ENCODE measurements at regions not wholly inside any gene's neighbourhood (a gene's known extent, or its start where the extent isn't known, plus 50 kb on each side); places are given as distances from the start of the nearest gene placed in this dataset.

DNA sequence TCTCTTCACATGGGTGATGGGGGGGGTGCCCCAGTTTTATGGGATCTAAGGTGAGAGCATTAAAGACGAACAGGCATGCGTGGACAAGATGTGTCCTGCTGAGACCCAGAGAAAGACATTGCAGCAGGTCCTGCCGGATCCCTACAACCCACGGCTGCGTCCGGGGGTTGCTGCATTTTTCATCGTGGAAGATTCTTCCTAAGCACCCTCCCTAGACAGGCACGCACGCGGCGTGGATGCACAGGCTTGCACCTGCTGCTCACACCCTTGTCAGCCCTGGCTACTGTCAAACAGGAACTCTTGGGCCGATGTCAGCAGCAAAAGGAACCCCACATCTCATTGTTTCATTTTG is 280.6 kb upstream of the RTL1 start:
- no peak for DNase-seq

DNA sequence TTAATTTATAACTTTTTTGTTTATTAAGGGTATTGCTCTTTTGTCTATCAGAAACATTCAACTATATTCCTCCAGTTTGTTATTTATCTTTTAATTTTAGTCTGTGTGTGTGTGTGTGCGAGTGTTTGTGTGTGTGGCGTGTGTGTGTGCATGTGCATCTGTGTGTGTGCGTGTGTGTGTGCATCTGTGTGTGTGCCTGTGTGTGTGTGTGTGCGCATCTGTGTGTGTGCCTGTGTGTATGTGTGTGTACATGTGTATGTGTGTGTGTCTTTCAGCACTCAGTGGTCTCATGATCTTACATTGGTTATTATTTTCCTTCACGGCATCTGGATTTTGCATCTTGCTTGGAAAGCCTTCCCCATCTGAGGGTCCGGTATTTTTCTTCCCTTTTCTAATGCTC is 281.1 kb upstream of the RTL1 start:
- no peak for DNase-seq

DNA sequence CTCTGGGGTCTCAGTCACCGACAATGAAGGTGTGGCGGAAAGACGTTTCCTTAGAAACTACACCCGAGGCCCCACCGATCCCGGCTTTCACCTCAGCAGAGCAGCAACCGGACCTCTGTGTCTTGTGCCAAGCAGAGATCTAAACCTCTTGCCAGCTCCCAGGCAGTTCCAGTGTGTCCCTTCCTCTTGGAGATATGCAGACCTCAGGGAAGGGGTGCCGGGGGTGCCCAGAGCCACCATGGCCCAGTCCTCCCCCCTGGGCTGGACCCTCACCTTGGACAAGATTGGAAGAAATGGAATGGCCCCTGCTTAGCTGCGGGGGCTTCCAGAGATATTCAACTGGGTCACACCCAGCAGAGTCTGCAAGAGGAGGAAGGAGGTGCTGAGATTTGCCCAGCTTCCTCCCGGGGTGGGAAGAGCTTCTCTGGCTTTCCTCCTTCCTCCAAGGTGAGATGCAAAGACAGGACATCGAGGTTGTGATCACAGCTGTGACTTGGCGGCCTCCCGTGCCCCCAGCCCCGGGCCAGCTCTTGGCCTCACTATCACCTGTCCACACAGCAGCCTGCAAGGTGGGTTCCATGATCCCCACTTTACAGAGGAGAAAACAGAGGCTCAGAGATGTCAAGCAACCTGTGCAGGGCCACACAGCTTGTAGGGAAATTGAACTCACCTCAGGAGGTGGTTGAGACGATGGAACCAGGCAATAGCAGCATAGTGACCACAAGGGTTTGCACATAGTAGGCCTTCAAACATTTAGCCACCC is 281.7 kb upstream of the RTL1 start:
- no peak for DNase-seq

DNA sequence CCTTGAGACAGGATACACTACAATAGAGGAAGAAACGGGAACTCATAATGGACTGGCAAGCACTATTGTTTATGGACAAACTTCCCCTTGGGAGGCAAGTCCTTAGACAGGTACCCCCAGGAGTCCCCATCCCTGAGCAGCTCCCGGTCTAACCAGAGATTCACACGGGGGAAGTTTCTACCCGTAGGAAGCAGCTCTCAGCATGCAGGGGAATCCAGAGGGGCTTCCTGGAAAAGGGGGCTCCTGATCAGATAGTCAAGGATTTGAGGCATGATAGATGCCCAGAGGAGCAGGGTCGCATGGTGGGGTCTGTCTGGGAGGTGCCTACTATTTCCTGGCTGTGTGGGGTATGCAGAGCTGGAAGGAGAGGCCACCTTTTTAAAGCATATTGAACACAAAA is 282.4 kb upstream of the RTL1 start:
- no peak for DNase-seq

DNA sequence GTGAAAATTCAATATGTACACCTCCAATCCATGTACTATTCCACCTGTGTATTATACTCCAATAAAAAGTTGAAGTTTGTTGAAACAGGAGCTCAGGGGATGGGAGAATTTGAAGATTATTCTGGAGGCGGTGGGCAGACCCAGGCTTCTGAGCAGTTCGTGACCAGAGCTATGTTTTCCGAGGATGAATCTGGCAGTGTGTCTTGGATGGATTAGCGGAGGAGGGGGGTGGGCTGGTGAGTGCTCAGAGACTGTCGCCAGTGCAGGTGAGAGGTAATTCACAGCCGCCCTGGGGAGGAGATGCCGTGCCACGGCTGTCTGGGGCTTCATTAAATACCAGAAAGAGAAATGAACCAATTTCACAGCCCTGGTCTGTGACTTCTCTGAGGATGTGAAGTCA is 283.0 kb upstream of the RTL1 start:
- DNase-seq = no peak

DNA sequence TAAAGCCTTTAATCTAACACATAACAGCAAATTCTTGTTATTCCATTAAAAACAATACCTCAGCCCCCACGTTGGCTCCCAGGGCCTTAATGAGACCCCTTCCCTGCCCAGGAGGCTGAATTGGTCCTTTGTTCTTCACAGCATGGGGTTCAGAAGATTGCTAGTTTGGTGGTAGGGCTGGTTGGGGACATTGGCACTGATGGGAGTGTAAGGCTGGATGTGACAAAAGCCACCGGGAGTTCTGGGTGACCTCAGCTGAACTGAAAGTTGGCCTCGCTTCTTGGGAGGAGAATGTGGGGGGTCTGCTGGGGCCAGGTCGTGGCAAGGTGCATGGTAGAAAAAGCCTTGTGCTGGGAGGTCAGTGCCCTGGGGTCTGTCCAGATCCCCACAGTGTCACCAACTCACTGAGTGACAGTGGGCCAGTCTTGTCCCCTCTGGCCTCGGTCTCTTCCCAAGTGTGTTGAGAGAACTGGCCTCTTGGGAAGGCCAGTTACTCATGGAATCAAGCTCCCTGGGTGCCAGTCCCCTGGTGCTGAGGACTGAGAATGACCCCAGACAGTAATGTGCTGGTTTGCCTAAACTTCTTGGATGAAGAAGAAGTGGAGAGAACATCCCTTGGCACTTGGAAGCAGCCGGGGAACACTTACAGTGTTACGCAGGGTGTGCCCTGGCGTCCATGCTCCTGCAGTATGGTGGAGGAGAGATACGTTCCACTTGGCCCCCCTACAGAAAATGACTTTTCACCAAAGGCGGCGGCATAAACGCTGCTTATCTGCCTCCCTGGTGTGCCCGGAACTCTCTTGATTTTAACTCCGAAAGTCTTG is 283.7 kb upstream of the RTL1 start:
- DNase-seq = no peak

DNA sequence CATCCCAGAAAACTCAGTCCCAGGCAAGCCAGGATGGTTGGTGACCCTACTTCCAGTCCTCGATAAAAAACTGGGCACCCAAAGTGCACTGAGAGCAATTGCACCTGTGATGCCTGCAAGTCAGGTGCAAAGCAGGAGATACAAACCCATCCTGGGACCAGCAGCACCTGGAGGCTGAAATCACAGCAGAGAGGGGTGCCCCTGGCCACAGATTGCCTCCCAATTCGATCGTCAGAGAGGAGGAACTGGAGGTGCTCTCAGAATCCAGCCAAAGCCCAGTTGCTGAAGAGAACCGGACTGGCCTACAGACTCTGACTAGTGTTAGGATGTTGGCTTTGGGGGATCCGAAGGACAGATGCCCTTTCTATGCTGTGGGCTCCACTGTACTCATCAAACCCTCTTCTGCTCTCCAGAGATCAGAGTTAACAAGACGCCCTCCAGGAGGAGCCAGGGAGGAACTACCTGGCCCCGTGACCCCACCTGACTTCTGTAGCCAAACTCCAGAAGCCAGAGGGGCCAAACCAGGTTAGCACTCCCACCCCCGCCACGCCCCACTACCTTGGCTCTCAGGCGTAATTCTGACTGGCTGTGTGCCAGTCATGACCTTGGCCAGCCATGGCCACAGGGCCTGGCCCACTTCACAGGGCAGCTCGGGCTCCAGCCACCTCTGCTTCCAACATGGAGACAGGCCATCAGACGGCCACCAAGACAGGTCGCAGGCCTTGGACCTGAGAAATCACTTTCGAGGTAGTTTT is 284.5 kb upstream of the RTL1 start:
- DNase-seq = no peak

DNA sequence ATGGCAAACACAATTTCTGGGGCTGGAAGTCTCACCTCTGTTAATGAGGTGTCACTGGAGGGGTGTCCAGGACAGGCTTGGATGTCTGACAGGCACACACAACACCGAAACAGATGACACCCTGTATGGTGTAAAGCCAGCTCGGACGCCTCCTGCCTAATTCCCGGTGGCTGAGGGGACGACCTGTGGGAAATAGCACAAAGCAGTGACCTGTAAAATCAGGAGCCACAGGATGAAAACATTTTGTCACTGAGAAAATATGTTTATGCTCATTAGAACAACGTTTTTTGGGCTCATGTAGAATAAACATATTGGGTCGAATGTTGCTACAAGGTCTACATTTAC is 285.0 kb upstream of the RTL1 start:
- no peak for DNase-seq

DNA sequence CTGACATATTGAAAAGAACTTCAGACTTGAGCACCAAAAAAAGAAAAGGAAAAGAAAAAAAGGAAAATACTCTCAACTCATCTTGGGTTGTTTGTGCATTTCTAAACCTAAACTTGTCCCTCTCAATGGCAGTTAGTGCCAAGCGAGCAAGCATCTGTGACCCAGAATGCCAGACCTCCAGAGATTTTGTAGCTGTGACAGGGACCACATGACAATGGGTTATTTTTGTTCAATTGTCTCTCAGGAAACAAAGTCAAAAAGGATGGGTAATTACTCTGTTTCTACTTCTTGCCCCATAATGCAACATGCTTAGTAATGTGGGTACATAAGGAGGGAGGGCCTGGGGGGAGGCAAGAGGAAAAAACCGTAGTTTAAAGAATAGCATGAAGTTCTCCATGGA is 285.7 kb upstream of the RTL1 start:
- DNase-seq = no peak

DNA sequence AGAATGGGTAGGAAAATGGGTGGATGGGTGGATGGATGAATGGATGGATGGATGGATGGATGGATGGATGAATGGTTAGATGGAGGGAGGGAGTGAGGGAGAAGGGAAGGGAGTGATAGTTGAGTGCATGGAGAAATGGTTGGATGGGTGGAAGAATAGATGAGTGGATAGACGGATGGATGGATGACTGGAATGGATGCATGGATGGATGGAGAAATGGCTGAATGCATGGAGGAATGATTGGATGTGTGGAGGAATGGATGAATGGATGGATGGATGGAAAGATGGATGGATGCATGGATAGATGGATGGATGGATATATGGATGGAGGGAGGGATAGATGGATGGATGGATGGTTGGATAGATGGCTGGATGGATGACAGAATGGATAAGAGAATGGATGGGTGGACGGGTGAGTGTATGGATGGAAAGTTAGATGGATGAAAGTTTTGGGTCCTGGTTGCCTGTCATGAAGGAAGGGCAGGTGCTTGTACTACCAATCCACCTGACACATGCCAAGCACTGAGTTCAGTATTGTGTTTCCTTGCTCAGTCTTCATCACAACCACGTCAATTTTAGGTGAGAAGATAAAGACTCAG is 286.5 kb upstream of the RTL1 start:
- no peak for DNase-seq

DNA sequence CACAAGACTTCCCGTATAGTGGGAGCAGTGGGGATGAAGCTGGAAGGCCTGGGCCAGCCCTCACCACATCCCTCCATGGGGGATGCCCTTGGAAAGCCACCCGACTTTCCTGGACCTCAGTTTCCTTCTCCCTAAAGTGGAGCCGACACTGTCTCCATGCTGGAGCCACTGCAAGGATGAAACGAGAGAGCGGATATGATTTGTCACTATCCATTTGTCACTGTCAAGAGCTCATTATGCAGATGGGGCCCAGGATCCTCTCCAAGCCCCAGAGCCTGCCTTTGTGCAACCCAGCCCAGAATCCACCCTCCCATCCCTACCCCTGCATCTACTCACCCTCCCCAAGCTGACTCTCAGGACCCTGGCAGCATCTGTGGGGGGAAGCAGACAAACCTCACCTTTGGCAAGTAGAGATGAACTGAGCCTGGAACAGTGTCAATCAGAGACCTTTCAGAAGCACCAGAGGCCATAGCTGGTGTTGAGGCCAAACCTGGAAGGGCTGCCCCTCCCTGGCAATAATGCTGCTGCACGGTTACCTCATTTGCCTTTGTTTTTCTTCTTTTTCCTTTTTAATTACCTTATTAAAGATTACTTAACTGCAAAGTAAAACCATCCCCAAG is 287.7 kb upstream of the RTL1 start:
- no peak for DNase-seq

DNA sequence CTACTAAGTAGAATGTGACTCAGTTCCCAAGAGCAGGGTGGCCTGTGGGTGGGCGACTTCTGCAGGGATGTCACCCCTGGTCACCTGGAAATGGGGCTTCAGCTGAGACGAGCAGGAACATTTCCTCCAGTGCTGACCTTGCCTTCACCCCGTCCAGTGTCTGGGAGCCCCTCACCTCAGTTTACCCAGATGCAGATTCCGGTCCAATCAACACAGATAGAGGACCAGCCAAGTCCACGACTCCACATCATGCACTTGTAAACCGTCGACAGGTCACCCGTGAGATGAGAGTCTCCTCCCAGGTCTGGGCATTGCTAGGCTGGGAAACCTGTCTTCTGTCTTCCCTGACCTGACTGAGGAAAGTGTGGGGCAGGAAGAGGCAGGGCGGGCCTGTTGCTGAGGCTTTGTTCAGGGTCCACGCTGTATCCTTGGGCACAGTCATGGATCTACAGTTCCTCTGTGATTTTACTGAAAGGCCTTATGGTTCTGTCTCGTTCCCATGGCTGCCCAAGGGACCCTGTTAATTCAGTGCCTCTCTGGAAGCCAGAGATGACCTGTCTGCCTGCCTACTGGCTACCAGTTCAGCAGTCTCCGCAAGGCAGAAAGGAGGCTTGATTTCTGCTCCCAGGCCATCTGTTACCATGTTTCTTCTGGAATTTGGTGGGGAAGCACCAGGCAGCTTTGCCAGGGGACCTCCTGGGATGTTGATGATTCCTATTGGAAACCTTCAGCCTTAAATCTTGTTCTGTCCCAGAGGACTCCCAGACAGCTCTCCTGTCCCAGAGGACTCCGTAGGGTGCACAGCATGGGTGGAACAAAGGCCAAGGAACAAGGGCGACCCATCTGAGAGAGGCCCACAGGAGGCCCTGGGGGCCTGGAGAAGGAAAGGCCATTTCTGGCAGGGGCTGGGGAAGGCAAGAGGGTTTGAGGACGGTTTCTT is 288.5 kb upstream of the RTL1 start:
- DNase-seq = no peak

DNA sequence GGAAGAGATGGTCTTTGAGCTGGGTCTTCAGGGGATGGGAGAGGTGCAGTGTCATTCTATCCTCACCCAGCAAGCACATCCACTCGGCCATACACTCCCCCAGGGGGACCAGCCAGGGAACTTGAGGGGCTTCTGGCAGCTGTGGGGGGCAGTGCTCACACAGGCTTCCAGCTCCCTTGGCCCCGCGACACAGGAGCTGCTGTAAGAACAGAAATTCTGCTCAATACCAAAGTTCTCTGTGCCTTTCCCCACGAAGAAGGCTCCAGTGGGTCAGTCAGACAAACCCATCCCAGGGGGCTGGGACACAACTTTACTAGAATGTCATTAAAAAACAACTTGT is 289.1 kb upstream of the RTL1 start:
- no peak for DNase-seq

DNA sequence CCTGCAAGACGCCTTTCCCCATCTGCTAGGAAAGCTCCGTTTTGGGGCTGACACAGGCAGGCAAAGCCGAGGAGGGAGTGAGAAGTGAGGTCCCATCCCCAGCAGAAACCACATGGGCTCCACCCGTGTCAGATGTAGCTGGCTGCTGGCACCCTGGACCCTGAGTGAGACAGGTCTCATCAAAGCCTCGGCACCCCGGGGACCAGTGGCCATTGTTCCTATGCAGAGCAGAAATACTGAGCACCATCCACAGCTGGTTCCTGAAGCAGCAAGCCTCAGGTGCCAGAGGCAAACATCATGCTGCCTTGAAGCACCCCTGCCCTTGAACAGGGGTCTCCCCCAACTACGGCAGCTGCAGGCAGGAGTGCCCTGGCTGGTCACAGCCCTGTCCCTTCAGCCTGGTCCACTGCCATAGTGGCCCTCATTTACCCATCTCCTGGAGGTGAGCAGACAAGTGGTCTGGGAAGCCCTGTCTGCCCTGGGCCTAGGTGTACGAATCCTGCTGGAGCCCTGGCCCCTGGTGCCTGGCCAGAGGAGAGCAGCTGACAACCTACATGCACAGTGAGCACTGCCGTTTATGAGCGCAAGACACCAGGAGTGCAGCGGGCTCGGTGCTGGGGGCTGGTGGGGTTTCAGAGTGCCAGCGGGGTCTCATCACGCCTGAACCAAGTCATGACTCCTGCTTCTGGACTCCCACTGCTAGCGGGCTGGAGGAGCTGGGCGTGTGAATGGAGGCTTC is 289.8 kb upstream of the RTL1 start:
- no peak for DNase-seq

DNA sequence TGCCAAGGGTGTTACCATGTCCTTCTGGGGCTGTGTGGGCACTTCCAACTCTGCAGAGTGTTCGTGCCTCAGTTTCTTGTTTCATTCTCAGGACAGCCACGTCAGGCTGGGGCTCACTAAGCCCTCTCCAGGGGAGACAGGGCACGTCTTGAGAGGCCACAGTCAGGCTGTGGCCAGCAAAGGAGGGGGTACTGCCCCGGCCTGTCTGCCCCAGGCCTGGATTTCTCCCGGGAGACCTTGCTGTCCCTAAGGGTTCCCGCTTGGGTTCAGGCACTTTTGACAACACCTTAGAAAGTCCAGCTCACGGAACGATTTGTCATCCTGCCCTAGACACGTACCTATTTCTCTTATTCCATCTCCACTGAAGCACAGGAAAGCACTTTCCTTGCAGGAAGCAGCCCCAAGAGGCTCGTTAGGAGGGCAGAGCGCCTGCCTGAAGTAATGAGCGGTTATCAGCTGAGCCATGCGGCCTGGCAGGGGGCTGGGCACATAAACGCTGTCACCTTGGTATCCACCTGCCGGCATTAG is 290.4 kb upstream of the RTL1 start:
- DNase-seq = no peak

DNA sequence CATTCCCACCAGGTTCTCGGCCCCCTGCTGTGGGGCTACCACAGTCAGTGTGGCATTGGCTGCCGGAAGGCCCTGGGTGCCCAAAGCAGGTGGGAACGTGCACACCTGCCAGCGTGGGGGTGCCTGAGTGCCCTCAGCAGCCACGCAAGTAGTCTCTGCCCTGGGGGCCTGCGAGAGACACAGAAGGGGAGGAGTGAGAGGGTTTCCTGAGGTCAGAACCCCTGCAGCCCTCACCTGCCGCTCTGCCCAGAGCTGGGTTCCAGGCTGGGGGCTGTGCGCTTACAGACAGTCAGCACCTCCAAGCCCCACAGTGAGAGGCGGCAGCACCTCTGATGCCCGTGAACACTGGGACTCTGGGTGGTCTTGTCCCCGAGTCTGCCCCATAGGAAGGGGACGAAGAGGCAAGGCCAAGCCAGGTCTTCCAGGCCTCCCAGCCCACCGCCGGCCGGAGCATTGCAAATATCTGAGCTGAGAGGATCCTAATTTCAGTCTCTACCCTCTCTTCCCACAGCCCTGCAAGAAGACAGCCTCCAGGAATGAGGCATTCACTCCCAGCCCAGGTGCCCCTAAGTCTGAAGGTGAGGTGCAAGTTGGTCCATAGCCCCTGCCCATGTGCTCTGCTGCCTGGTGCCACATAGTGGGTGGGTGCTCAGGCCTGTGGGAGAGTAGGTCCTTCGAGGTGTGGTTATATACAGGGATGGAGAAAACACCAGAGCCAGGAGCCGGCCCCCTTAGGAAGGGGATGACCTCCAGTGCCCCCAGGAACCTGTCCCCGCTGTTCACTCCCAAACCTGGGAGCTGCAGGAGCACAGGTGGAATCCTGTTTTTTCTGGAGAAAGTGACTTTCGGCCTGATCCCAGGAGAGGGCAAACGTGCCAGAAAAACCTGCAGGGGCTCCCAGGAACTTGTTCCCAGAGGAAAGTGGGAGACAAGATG is 291.1 kb upstream of the RTL1 start:
- no peak for DNase-seq

DNA sequence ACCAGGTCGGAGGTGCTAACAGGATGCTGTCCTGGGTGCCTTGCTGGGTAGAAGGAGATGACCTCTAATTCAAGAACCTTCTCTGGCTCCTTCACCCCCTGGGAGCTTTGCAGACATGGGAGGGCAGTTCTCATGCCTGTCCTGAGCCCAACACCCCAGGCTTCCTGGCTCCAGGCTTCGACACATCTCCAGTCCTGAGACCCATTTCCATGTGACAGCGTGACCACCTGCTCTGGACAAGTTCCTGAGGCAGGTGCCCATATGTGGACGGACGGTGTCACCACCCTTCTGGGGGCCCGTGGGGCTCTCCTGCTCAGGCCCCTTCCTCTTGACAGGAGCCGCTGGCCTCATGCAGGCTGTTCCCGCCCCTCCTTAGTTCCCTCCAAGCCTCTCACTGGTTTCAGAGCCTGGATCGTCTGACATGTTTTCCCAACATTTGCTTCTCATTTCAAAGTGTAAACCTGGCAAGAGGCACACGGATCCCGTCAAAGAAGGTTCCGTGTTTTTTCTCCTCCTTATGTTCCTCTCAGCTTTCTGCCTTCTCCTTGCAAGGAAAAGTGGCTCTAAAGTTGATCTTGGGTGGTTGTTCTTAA is 291.9 kb upstream of the RTL1 start:
- no peak for DNase-seq

DNA sequence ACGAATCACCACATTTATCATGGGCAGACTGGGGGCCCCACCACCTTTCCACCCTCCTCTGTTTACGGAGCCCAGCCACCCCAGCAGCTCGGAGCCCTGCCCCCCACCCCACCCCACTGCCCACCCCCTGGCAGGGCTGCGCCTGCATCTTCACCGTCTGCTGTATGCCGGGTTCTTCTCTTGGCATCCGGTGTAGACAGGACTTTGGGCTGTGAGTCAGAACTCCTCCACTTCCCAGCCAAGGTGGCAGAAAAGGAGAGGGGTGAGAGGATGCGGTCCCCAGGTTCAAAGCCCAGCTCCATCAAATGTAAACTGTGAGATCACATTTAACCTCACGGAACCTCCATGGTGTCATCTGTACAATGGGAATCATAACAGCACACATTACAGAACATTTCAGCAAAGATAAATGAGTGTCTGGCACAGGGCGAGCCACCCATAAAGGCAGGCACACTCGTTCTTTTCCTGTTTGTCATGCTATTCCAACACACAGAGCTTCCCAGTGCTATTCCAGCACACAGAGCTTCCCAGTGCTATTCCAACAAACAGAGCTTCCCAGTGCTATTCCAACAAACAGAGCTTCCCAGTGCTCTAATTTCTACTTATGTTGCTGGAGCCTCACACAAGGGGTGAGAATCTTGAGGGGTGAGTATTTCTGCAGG is 292.7 kb upstream of the RTL1 start:
- DNase-seq = no peak
